ENCODE measurements at regions not wholly inside any gene's neighbourhood (a gene's known extent, or its start where the extent isn't known, plus 50 kb on each side); places are given as distances from the start of the nearest gene placed in this dataset.
A peak's percentile ranks its signal among the peaks of the same experiment; 100 is the strongest.

GRCh38 chr12:113594967-113595366, 123.3 kb upstream of the LHX5 start:
- no peak overlapping the region for H3K4me3 ChIP-seq
- peaks cover 0 to 59% (median 0%) of the 10 kb centered on the region in 4 donors for H3K27me3 ChIP-seq
- intact Hi-C loops (cut with DNase I), result no loop called here
- peaks cover 0 to 6% (median 0%) of the 10 kb centered on the region in 3 donors for H3K4me1 ChIP-seq
- WGBS, 2 donors, result 56 to 58% methylated on average over 2 of the region's 2 CpGs
- TF ChIP-seq POLR2A (IDR thresholded peaks at IDR 0.05), result no peak
- TF ChIP-seq CTCF (IDR thresholded peaks at IDR 0.05), result no peak
- H3K36me3 ChIP-seq, result no peaks in the 10 kb centered on the region
- peaks cover 0 to 3% (median 0%) of the 10 kb centered on the region in 3 donors for H3K9me3 ChIP-seq
- H3K27ac ChIP-seq, result no peak overlapping the region
- no peak for DNase-seq

- Histone ChIP-seq H3K36me3 (no peaks in the 10 kb centered on the region), H3K27ac (no peak overlapping the region), H3K27me3 (peaks cover 0 to 77% (median 0%) of the 10 kb centered on the region in 4 donors), H3K4me1 (peaks cover 0 to 6% (median 0%) of the 10 kb centered on the region in 3 donors), H3K9me3 (peaks cover 0 to 3% (median 0%) of the 10 kb centered on the region in 3 donors), H3K4me3 (peak overlapping the region in 1 of 4 donors; percentile 3)
- intact Hi-C loops (cut with DNase I), result no loop called here
- DNase-seq, result no peak
- 3 to 12% methylated on average over 24 to 42 of the region's 46 CpGs for WGBS, 2 donors
- TF ChIP-seq POLR2A (IDR thresholded peaks at IDR 0.05), result no peak
- TF ChIP-seq CTCF (IDR thresholded peaks at IDR 0.05), result no peak
Observed at GRCh38 chr12:113591480-113591974, 119.9 kb upstream of the LHX5 start.

GRCh38 chr12:113589437-113589836, 117.8 kb upstream of the LHX5 start:
- intact Hi-C loops (cut with DNase I), result no loop called here
- Histone ChIP-seq H3K36me3 (no peaks in the 10 kb centered on the region), H3K4me1 (peaks cover 0 to 6% (median 0%) of the 10 kb centered on the region in 3 donors), H3K4me3 (no peak overlapping the region), H3K27me3 (peaks cover 0 to 73% (median 0%) of the 10 kb centered on the region in 4 donors), H3K9me3 (no peaks in the 10 kb centered on the region), H3K27ac (no peak overlapping the region)
- no peak for DNase-seq
- WGBS, 2 donors, result 56 to 72% methylated on average over 1 of the region's 1 CpG
- TF ChIP-seq CTCF (IDR thresholded peaks at IDR 0.05), result no peak
- TF ChIP-seq POLR2A (IDR thresholded peaks at IDR 0.05), result no peak

GRCh38 chr12:113587720-113588119, 116.0 kb upstream of the LHX5 start:
- peaks cover 0 to 69% (median 0%) of the 10 kb centered on the region in 4 donors for H3K27me3 ChIP-seq
- no peak overlapping the region for H3K4me3 ChIP-seq
- H3K36me3 ChIP-seq, result no peaks in the 10 kb centered on the region
- intact Hi-C loops (cut with DNase I), result no loop called here
- H3K9me3 ChIP-seq, result no peaks in the 10 kb centered on the region
- WGBS, 2 donors, result 6 to 8% methylated on average over 4 of the region's 5 CpGs
- no peak overlapping the region for H3K27ac ChIP-seq
- H3K4me1 ChIP-seq, result peaks cover 0 to 6% (median 0%) of the 10 kb centered on the region in 3 donors
- no peak for DNase-seq
- TF ChIP-seq CTCF (IDR thresholded peaks at IDR 0.05), result no peak
- no peak for TF ChIP-seq POLR2A (IDR thresholded peaks at IDR 0.05)

- 62 to 84% methylated on average over 4 of the region's 4 CpGs for WGBS, 2 donors
- Histone ChIP-seq H3K4me1 (peaks cover 0 to 2% (median 0%) of the 10 kb centered on the region in 3 donors), H3K4me3 (no peak overlapping the region), H3K9me3 (no peaks in the 10 kb centered on the region), H3K36me3 (no peaks in the 10 kb centered on the region), H3K27me3 (peaks cover 0 to 69% (median 0%) of the 10 kb centered on the region in 4 donors), H3K27ac (no peak overlapping the region)
- DNase-seq, result no peak
- TF ChIP-seq CTCF (IDR thresholded peaks at IDR 0.05), result no peak
- TF ChIP-seq POLR2A (IDR thresholded peaks at IDR 0.05), result no peak
- intact Hi-C loops (cut with DNase I), result no loop called here
Observed at GRCh38 chr12:113586461-113586860, 114.8 kb upstream of the LHX5 start.
